ENCODE measurements at regions not wholly inside any gene's neighbourhood (a gene's known extent, or its start where the extent isn't known, plus 50 kb on each side); places are given as distances from the start of the nearest gene placed in this dataset.

DNA sequence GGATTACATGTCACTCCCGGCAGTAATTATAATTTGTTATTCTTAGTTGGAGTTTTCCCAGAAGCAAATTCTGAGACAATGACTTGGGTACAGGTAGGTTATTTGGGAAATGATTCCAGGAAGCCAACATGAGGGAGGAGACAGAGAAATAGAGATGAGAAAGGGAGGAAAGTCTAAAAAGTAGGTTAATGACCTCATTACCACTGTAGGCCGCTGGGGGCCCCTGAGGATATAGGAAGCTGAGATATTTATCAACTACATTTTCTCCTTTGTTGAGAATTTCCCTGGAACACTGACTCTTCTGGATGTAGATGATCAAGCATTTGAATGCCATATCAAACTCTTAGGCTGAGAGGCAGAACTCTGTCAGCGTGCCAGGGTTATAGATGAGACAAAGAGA lies 284.3 kb downstream of the ICOS start:
- Histone ChIP-seq H3K9me2 (replicated peaks; ENCODE audit: low read depth, low read length) (no peaks in the 10 kb centered on the region), H3K9ac (ENCODE audit: low read depth, low read length, poor library complexity, severe bottlenecking) (no peak overlapping the region), H3K36me3 (ENCODE audit: insufficient read depth, low read length) (no peaks in the 10 kb centered on the region), H2AFZ (ENCODE audit: low read length) (no peak overlapping the region), H3F3A (ENCODE audit: low read depth) (no peaks in the 10 kb centered on the region), H3K4me1 (ENCODE audit: insufficient read depth, low read length, poor library complexity, severe bottlenecking) (no peaks in the 10 kb centered on the region), H4K20me1 (ENCODE audit: insufficient read depth, low read length, poor library complexity, severe bottlenecking) (no peaks in the 10 kb centered on the region), H3K27me3 (ENCODE audit: insufficient read depth, low read length, poor library complexity, severe bottlenecking) (no peaks in the 10 kb centered on the region), H3K79me2 (ENCODE audit: insufficient read depth, low read length) (no peaks in the 10 kb centered on the region), H3K4me3 (ENCODE audit: low read length, poor library complexity, severe bottlenecking) (no peak overlapping the region), H3K4me2 (ENCODE audit: low read depth, low read length, poor library complexity, severe bottlenecking) (no peak overlapping the region), H3K9me3 (ENCODE audit: insufficient read depth, low read depth, low read length) (no peaks in the 10 kb centered on the region)
- no peak for TF ChIP-seq EZH2phosphoT487 (IDR thresholded peaks at IDR 0.05; ENCODE audit: borderline replicate concordance)
- TF ChIP-seq, protein P1, sequence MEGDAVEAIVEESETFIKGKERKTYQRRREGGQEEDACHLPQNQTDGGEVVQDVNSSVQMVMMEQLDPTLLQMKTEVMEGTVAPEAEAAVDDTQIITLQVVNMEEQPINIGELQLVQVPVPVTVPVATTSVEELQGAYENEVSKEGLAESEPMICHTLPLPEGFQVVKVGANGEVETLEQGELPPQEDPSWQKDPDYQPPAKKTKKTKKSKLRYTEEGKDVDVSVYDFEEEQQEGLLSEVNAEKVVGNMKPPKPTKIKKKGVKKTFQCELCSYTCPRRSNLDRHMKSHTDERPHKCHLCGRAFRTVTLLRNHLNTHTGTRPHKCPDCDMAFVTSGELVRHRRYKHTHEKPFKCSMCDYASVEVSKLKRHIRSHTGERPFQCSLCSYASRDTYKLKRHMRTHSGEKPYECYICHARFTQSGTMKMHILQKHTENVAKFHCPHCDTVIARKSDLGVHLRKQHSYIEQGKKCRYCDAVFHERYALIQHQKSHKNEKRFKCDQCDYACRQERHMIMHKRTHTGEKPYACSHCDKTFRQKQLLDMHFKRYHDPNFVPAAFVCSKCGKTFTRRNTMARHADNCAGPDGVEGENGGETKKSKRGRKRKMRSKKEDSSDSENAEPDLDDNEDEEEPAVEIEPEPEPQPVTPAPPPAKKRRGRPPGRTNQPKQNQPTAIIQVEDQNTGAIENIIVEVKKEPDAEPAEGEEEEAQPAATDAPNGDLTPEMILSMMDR (conservative IDR thresholded peaks at IDR 0.05; ENCODE audit: low read length) = no peak

DNA sequence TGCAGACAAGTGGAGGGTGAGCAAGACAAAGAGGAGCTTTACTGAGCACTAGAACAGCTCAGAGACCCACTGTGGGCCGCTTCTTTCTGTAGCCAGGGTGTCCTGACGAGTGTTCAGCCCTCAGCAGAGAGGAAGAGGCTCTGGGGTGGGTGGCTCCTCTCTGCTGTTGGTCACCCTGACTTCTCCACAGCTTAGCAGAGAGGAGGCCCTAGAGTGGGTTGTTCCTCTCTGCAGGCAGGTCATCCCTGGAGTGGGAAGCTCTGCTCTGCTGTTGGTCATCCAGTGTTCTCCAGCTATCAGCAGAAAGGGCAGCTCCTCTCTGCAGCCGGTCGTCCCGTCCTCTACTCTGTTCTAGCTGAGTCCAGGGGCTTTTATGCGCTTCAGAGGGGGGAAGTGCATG lies 286.5 kb downstream of the ICOS start:
- H3K79me2 ChIP-seq (ENCODE audit: insufficient read depth, low read length) = no peaks in the 10 kb centered on the region
- H3K4me1 ChIP-seq (ENCODE audit: insufficient read depth, low read length, poor library complexity, severe bottlenecking) = no peaks in the 10 kb centered on the region
- TF ChIP-seq EZH2phosphoT487 (IDR thresholded peaks at IDR 0.05; ENCODE audit: borderline replicate concordance) = no peak
- TF ChIP-seq, protein P1 (conservative IDR thresholded peaks at IDR 0.05; ENCODE audit: low read length) = no peak
- H3K9me3 ChIP-seq (ENCODE audit: insufficient read depth, low read depth, low read length) = no peaks in the 10 kb centered on the region
- no peak overlapping the region for H3K4me3 ChIP-seq (ENCODE audit: low read length, poor library complexity, severe bottlenecking)
- no peaks in the 10 kb centered on the region for H3K27me3 ChIP-seq (ENCODE audit: insufficient read depth, low read length, poor library complexity, severe bottlenecking)
- H2AFZ ChIP-seq (ENCODE audit: low read length) = no peak overlapping the region
- no peaks in the 10 kb centered on the region for H3F3A ChIP-seq (ENCODE audit: low read depth)
- H4K20me1 ChIP-seq (ENCODE audit: insufficient read depth, low read length, poor library complexity, severe bottlenecking) = no peaks in the 10 kb centered on the region
- H3K9me2 ChIP-seq (replicated peaks; ENCODE audit: low read depth, low read length) = no peaks in the 10 kb centered on the region
- H3K9ac ChIP-seq (ENCODE audit: low read depth, low read length, poor library complexity, severe bottlenecking) = no peak overlapping the region
- no peak overlapping the region for H3K4me2 ChIP-seq (ENCODE audit: low read depth, low read length, poor library complexity, severe bottlenecking)
- no peaks in the 10 kb centered on the region for H3K36me3 ChIP-seq (ENCODE audit: insufficient read depth, low read length)

DNA sequence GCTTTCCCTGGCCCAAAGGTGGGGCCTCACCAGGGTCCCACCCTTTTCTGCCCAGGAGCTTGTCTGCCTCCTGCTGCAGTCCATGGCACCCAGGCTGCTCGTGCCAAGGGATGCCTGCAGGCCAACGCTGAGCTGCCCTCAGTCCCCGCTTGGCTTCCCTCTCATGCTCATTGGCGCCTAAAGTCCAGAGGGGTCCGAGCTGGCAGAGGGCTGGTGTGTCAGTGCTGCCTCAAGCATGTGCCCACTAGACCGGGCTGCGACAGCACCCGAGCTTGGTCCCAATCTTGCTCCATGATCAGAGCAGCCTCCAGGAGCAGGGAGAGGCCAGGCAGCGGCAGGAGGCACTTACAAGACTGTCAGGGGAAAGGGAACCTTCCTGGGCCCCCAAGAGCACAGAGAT lies 287.0 kb downstream of the ICOS start:
- Histone ChIP-seq H4K20me1 (ENCODE audit: insufficient read depth, low read length, poor library complexity, severe bottlenecking) (no peaks in the 10 kb centered on the region), H3K4me1 (ENCODE audit: insufficient read depth, low read length, poor library complexity, severe bottlenecking) (no peaks in the 10 kb centered on the region), H3K9me3 (ENCODE audit: insufficient read depth, low read depth, low read length) (no peaks in the 10 kb centered on the region), H3K36me3 (ENCODE audit: insufficient read depth, low read length) (no peaks in the 10 kb centered on the region), H3K9me2 (replicated peaks; ENCODE audit: low read depth, low read length) (no peaks in the 10 kb centered on the region), H3K4me2 (ENCODE audit: low read depth, low read length, poor library complexity, severe bottlenecking) (no peak overlapping the region), H3K9ac (ENCODE audit: low read depth, low read length, poor library complexity, severe bottlenecking) (no peak overlapping the region), H2AFZ (ENCODE audit: low read length) (no peak overlapping the region), H3F3A (ENCODE audit: low read depth) (no peaks in the 10 kb centered on the region), H3K79me2 (ENCODE audit: insufficient read depth, low read length) (no peaks in the 10 kb centered on the region), H3K27me3 (ENCODE audit: insufficient read depth, low read length, poor library complexity, severe bottlenecking) (no peaks in the 10 kb centered on the region), H3K4me3 (ENCODE audit: low read length, poor library complexity, severe bottlenecking) (no peak overlapping the region)
- no peak for TF ChIP-seq EZH2phosphoT487 (IDR thresholded peaks at IDR 0.05; ENCODE audit: borderline replicate concordance)
- TF ChIP-seq, protein P1 (conservative IDR thresholded peaks at IDR 0.05; ENCODE audit: low read length) = no peak
